OCI-LY1 (cell line): ENCODE measurements at regions not wholly inside any gene's neighbourhood (a gene's known extent, or its start where the extent isn't known, plus 50 kb on each side); places are given as distances from the start of the nearest gene placed in this dataset.

ENCODE experiments used
- CTCF ChIP-seq: fragments of 200-600 bp; sonication (generic), shearing (Covaris generic); IDR thresholded peaks from 2 replicates; pipeline ENCODE4 v1.5.1; 2017; ENCODE audit warnings: mild to moderate bottlenecking, antibody characterized with exemption, low read length, moderate library complexity, mixed read lengths
- EZH2 ChIP-seq: fragments of 200-600 bp; sonication (generic), shearing (Covaris generic); IDR thresholded peaks from 2 replicates; pipeline ENCODE4 v1.8.0; 2017; ENCODE audit warnings: borderline replicate concordance, mixed run types, mild to moderate bottlenecking, antibody characterized with exemption, low read length, moderate library complexity, mixed read lengths

- TF ChIP-seq CTCF (no peak), EZH2 (no peak)
These were observed 279.2 kb upstream of the TMC3 start for GRCh38 chr15:81653259-81653658.
